ENCODE measurements at regions not wholly inside any gene's neighbourhood (a gene's known extent, or its start where the extent isn't known, plus 50 kb on each side); places are given as distances from the start of the nearest gene placed in this dataset.

DNA sequence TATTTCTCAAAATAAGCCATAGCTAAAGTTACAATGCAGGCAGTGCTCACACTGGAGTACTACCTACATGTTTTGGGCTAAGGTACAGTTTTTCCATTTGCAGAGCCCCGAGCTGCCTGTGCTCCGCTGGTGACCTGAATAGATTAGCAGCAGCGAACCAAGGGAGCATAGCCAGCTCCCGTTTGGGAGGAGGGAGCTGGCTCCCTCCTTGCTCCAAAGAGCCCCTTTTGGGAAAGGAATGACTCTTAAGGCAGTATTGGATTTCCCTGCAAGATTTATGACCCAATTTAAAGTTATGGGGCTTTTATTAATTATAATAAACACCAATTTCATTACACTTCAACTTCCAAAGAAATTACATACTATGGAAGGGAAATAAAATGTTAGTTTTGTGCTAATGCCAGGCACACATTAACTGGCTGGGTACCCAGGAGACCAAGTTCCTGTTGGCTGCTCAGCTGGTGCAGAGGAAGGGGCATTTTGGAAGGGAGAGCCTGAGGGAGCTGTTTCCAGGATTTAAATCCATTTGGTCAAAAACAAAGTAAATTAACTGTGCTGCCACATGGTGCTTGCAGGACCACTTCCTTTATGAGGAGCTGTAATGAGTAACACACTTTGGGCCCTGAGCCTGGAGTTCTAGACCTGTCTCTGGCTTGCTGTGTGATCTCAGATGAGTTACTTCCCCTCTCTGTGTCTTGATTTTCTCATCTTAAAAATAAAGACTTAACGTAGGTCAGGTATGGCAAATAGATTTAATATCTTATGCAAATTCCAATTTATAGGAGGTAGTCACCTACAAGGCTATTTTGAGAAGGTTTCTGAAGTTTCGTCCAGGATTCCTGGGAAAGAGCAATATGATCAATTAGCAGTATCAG, 362.1 kb upstream of the CCL2 start:
- H3K4me3 ChIP-seq (ENCODE audit: low read length, poor library complexity, severe bottlenecking) = no peak overlapping the region
- no peaks in the 10 kb centered on the region for H3K36me3 ChIP-seq (ENCODE audit: insufficient read depth, low read length)
- no peak overlapping the region for H3K9ac ChIP-seq (ENCODE audit: low read depth, low read length, poor library complexity, severe bottlenecking)
- no peaks in the 10 kb centered on the region for H3F3A ChIP-seq (ENCODE audit: low read depth)
- no peaks in the 10 kb centered on the region for H3K27me3 ChIP-seq (ENCODE audit: insufficient read depth, low read length, poor library complexity, severe bottlenecking)
- H3K9me2 ChIP-seq (replicated peaks; ENCODE audit: low read depth, low read length) = no peaks in the 10 kb centered on the region
- H3K79me2 ChIP-seq (ENCODE audit: insufficient read depth, low read length) = no peaks in the 10 kb centered on the region
- H3K4me1 ChIP-seq (ENCODE audit: insufficient read depth, low read length, poor library complexity, severe bottlenecking) = no peaks in the 10 kb centered on the region
- H2AFZ ChIP-seq (ENCODE audit: low read length) = no peak overlapping the region
- H3K4me2 ChIP-seq (ENCODE audit: low read depth, low read length, poor library complexity, severe bottlenecking) = no peak overlapping the region
- no peaks in the 10 kb centered on the region for H4K20me1 ChIP-seq (ENCODE audit: insufficient read depth, low read length, poor library complexity, severe bottlenecking)
- TF ChIP-seq, protein P1, sequence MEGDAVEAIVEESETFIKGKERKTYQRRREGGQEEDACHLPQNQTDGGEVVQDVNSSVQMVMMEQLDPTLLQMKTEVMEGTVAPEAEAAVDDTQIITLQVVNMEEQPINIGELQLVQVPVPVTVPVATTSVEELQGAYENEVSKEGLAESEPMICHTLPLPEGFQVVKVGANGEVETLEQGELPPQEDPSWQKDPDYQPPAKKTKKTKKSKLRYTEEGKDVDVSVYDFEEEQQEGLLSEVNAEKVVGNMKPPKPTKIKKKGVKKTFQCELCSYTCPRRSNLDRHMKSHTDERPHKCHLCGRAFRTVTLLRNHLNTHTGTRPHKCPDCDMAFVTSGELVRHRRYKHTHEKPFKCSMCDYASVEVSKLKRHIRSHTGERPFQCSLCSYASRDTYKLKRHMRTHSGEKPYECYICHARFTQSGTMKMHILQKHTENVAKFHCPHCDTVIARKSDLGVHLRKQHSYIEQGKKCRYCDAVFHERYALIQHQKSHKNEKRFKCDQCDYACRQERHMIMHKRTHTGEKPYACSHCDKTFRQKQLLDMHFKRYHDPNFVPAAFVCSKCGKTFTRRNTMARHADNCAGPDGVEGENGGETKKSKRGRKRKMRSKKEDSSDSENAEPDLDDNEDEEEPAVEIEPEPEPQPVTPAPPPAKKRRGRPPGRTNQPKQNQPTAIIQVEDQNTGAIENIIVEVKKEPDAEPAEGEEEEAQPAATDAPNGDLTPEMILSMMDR (conservative IDR thresholded peaks at IDR 0.05; ENCODE audit: low read length) = no peak
- TF ChIP-seq EZH2phosphoT487 (IDR thresholded peaks at IDR 0.05; ENCODE audit: borderline replicate concordance) = no peak
- H3K9me3 ChIP-seq (ENCODE audit: insufficient read depth, low read depth, low read length) = no peaks in the 10 kb centered on the region

DNA sequence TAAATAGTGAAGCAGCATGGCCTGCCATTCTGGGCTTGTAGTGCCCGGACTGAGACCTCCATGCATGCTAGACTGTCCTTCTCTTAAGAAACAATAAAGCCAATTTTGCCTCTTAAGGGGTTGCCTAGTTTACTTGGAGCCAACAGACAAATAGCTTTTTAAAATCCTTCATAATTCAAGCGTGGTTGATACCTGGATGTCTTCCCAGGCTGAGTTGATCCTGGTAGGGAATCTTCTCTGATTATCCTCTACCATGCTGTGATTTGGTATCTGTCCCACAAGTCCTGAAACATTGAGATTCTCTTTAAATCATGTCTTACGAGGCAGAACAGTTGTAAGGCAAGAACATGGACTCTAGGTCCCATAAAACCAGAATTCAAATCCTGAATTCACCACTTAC, 359.6 kb upstream of the CCL2 start:
- TF ChIP-seq, protein P1 (conservative IDR thresholded peaks at IDR 0.05; ENCODE audit: low read length) = no peak
- no peak for TF ChIP-seq EZH2phosphoT487 (IDR thresholded peaks at IDR 0.05; ENCODE audit: borderline replicate concordance)
- H3K4me2 ChIP-seq (ENCODE audit: low read depth, low read length, poor library complexity, severe bottlenecking) = no peak overlapping the region
- no peaks in the 10 kb centered on the region for H3K79me2 ChIP-seq (ENCODE audit: insufficient read depth, low read length)
- H3K9me3 ChIP-seq (ENCODE audit: insufficient read depth, low read depth, low read length) = no peaks in the 10 kb centered on the region
- H3K4me3 ChIP-seq (ENCODE audit: low read length, poor library complexity, severe bottlenecking) = no peak overlapping the region
- no peak overlapping the region for H2AFZ ChIP-seq (ENCODE audit: low read length)
- H4K20me1 ChIP-seq (ENCODE audit: insufficient read depth, low read length, poor library complexity, severe bottlenecking) = no peaks in the 10 kb centered on the region
- H3K9me2 ChIP-seq (replicated peaks; ENCODE audit: low read depth, low read length) = no peaks in the 10 kb centered on the region
- H3K36me3 ChIP-seq (ENCODE audit: insufficient read depth, low read length) = no peaks in the 10 kb centered on the region
- no peaks in the 10 kb centered on the region for H3K27me3 ChIP-seq (ENCODE audit: insufficient read depth, low read length, poor library complexity, severe bottlenecking)
- no peaks in the 10 kb centered on the region for H3K4me1 ChIP-seq (ENCODE audit: insufficient read depth, low read length, poor library complexity, severe bottlenecking)
- no peaks in the 10 kb centered on the region for H3F3A ChIP-seq (ENCODE audit: low read depth)
- H3K9ac ChIP-seq (ENCODE audit: low read depth, low read length, poor library complexity, severe bottlenecking) = no peak overlapping the region

DNA sequence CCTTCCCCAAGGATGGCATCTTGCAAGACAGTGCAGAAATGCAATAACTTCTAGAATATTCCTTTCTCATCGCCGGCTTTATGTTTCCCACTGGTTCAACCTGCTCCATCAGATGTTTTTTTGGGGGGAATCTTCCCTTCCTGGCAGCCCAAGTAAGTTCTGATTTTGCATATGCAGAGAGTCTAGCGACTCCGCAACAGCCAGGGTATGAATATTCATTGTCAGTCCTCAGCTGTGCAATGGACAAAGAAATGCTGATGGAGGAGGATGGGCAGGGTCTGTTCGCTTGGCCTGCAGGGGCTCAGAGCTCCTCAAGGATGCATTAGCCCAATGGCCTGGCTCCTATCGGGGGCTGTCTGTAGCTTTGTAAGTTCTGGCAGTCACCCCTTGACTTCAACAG, 358.8 kb upstream of the CCL2 start:
- Histone ChIP-seq H3K9me2 (replicated peaks; ENCODE audit: low read depth, low read length) (no peaks in the 10 kb centered on the region), H3K79me2 (ENCODE audit: insufficient read depth, low read length) (no peaks in the 10 kb centered on the region), H3K36me3 (ENCODE audit: insufficient read depth, low read length) (no peaks in the 10 kb centered on the region), H2AFZ (ENCODE audit: low read length) (no peak overlapping the region), H3K9me3 (ENCODE audit: insufficient read depth, low read depth, low read length) (no peaks in the 10 kb centered on the region), H4K20me1 (ENCODE audit: insufficient read depth, low read length, poor library complexity, severe bottlenecking) (no peaks in the 10 kb centered on the region), H3F3A (ENCODE audit: low read depth) (no peaks in the 10 kb centered on the region), H3K4me1 (ENCODE audit: insufficient read depth, low read length, poor library complexity, severe bottlenecking) (no peaks in the 10 kb centered on the region), H3K4me2 (ENCODE audit: low read depth, low read length, poor library complexity, severe bottlenecking) (no peak overlapping the region), H3K9ac (ENCODE audit: low read depth, low read length, poor library complexity, severe bottlenecking) (no peak overlapping the region), H3K4me3 (ENCODE audit: low read length, poor library complexity, severe bottlenecking) (no peak overlapping the region), H3K27me3 (ENCODE audit: insufficient read depth, low read length, poor library complexity, severe bottlenecking) (no peaks in the 10 kb centered on the region)
- TF ChIP-seq, protein P1 (conservative IDR thresholded peaks at IDR 0.05; ENCODE audit: low read length) = no peak
- no peak for TF ChIP-seq EZH2phosphoT487 (IDR thresholded peaks at IDR 0.05; ENCODE audit: borderline replicate concordance)

Measured in Loucy (cell line).